PC-3 (cell line): ENCODE measurements at regions not wholly inside any gene's neighbourhood (a gene's known extent, or its start where the extent isn't known, plus 50 kb on each side); places are given as distances from the start of the nearest gene placed in this dataset.

Source experiments
- CTCF ChIP-seq: fragments of 300-600 bp; sonication (generic); conservative IDR thresholded peaks from 2 replicates; pipeline ENCODE4 v1.5.1; 2017; ENCODE audit warnings: antibody characterized with exemption, low read depth, mild to moderate bottlenecking, low read length
- EZH2 ChIP-seq: fragments of 300-600 bp; sonication (generic); IDR thresholded peaks from one replicate; pipeline ENCODE4 v1.6.1; 2017; ENCODE audit warnings: antibody characterized with exemption, mild to moderate bottlenecking, low read length; ENCODE audit not compliant: unreplicated experiment
- EZH2phosphoT487 ChIP-seq: fragments of 300-600 bp; sonication (generic); IDR thresholded peaks from 2 replicates; pipeline ENCODE4 v1.6.1; 2018; ENCODE audit warnings: mild to moderate bottlenecking, antibody characterized with exemption, low read length, borderline replicate concordance

- no peak for TF ChIP-seq CTCF
- TF ChIP-seq EZH2 = no peak
- no peak for TF ChIP-seq EZH2phosphoT487
These were observed 214.4 kb downstream of the BCL11B start for GRCh38 chr14:99057576-99058083.
